Activated CD4-positive, alpha-beta T cell treated with anti-CD3 and anti-CD28 coated beads for 36 hours (primary cell): ENCODE measurements at regions not wholly inside any gene's neighbourhood (a gene's known extent, or its start where the extent isn't known, plus 50 kb on each side); places are given as distances from the start of the nearest gene placed in this dataset.
"Not testable (repeated sequence)": the region's sequence is repeated elsewhere in the genome, so short reads cannot be mapped to it uniquely, and the experiment has no call there.

ENCODE experiments used
- ATAC-seq: fragments of 200-7000 bp; cut with Tn5 transposase; one replicate; pipeline ENCODE4 v1.10.0; 2021; ENCODE audit warnings: mild to moderate bottlenecking, moderate library complexity
- CTCF ChIA-PET: fragments of 350-600 bp; sonication (Branson Sonifier 250); formaldehyde crosslinking; loops from one replicate; lab custom pipeline; 2021; ENCODE audit warnings: antibody characterized with exemption; lab: Charles Lee
- POLR2A ChIA-PET: fragments of 350-600 bp; sonication (Branson Sonifier 250); formaldehyde crosslinking; loops from one replicate; lab custom pipeline; 2021; ENCODE audit warnings: antibody characterized with exemption, inconsistent platforms; lab: Charles Lee
- DNase-seq: peaks from one replicate; pipeline ENCODE4 v3.0.0-alpha.2; 2020
- H3K27ac Mint-ChIP-seq: one replicate; pipeline ENCODE4 v1.8.0; 2021; ENCODE audit warnings: mixed read lengths
- H3K27me3 Mint-ChIP-seq: one replicate; pipeline ENCODE4 v1.8.0; 2021; ENCODE audit warnings: mixed read lengths
- H3K36me3 Mint-ChIP-seq: one replicate; pipeline ENCODE4 v1.8.0; 2021; ENCODE audit warnings: low read depth, mixed read lengths
- H3K4me1 Mint-ChIP-seq: one replicate; pipeline ENCODE4 v1.8.0; 2021; ENCODE audit warnings: mixed read lengths
- H3K4me3 Mint-ChIP-seq: one replicate; pipeline ENCODE4 v1.8.0; 2021; ENCODE audit warnings: mild to moderate bottlenecking, moderate library complexity, mixed read lengths
- H3K9me3 Mint-ChIP-seq: one replicate; pipeline ENCODE4 v1.8.0; 2021; ENCODE audit warnings: low read depth, mixed read lengths
- intact Hi-C, 2 experiments: fragments of 100-400 bp; cut with DNase I in 1 of 2; cut with micrococcal nuclease in 1 of 2; formaldehyde crosslinking; loops; one replicate each; pipeline versions ENCODE4 v1.14.2 to v1.15.1; 2022 to 2024; cut with DNase I, micrococcal nuclease

DNA sequence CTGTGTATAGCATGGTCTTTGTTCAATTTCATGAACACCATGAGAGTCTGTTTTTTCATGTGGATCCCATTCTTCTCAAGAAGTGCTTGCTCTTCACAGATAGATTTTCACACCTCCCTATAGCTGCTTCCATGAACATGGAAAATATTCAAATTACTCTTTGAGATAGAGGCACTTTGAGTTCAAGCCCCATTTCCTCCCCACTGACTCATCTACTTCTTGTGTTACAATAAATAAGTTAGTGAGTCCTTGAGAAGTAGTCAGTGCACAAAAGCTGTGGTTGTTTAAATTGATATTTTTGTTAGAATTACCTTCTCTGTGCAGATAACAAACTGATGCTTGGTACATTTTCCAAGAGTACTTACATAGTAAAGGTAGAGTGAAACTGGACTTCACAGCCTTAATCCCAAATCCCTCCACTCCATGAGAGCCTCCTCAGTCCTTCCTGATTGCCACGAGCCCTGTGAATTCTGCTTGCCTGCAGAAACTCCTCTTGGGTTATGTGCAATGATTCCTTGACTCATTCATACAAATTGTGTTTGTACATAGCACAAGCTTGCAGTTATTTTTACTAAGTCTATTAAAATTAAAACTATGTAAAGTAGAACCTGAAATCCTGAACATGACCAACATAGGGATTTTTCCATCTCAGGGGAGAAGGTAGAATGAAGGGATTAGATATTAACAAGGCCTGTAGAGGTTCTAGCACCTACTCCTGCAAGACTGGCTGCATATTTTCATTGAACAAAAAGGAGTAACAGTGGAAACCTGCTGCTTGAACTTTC lies 496.2 kb downstream of the TNS3 start:
- DNase-seq (no peak), ATAC-seq (no peak)
- POLR2A ChIA-PET: no interaction called here
- no peaks in the 10 kb centered on the region for H3K4me1 Mint-ChIP-seq
- intact Hi-C loops: no loop called here
- H3K9me3 Mint-ChIP-seq: no peaks in the 10 kb centered on the region
- H3K27me3 Mint-ChIP-seq: peaks cover 5% of the 10 kb centered on the region
- no peak overlapping the region for H3K4me3 Mint-ChIP-seq
- no peak overlapping the region for H3K27ac Mint-ChIP-seq
- no peaks in the 10 kb centered on the region for H3K36me3 Mint-ChIP-seq
- CTCF ChIA-PET: no interaction called here

- DNase-seq: no peak
- intact Hi-C loops: no loop called here
- ChIA-PET POLR2A (no interaction called here), CTCF (no interaction called here)
- Mint-ChIP-seq H3K4me3 (no peak overlapping the region), H3K9me3 (no peaks in the 10 kb centered on the region), H3K27ac (no peak overlapping the region), H3K4me1 (no peaks in the 10 kb centered on the region), H3K36me3 (no peaks in the 10 kb centered on the region), H3K27me3 (no peaks in the 10 kb centered on the region)
- no peak for ATAC-seq
Observed at GRCh38 chr7:47083476-47084250, 498.2 kb downstream of the TNS3 start.

GRCh38 chr7:47080816-47081215 lies 501.1 kb downstream of the TNS3 start:
- DNase-seq: no peak
- H3K27ac Mint-ChIP-seq: no peak overlapping the region
- no peaks in the 10 kb centered on the region for H3K27me3 Mint-ChIP-seq
- H3K4me1 Mint-ChIP-seq: no peaks in the 10 kb centered on the region
- ChIA-PET POLR2A (no interaction called here), CTCF (interaction anchor here (0.7 kb wide), 1 partner anchor 12 kb away, joined by 3 read pairs; no protein-coding TSS in a partner anchor)
- H3K4me3 Mint-ChIP-seq: no peak overlapping the region
- no peaks in the 10 kb centered on the region for H3K36me3 Mint-ChIP-seq
- H3K9me3 Mint-ChIP-seq: no peaks in the 10 kb centered on the region
- intact Hi-C loops: no loop called here
- ATAC-seq: no peak

DNA sequence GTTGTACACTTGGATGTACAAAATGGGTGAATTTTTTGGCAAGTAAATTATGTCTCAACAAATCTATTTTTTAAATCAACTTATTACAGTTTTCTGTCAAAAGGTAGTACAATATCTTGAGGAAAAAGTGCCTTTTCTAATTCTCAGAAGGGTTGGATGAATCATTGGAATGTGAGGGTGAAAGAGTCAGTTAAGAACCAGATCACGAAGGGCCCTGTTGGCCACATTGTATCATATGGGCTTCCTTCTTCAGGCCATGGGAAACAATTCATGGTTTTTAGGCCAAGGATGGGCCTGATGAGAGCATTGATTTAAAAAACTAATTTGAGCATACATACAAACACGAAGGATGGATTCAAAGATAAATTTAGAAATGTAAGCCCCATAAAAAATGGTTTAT lies 503.7 kb downstream of the TNS3 start:
- intact Hi-C loops: no loop called here
- ChIA-PET POLR2A (no interaction called here), CTCF (no interaction called here)
- H3K4me1 Mint-ChIP-seq: no peaks in the 10 kb centered on the region
- H3K4me3 Mint-ChIP-seq: no peak overlapping the region
- no peaks in the 10 kb centered on the region for H3K27me3 Mint-ChIP-seq
- H3K36me3 Mint-ChIP-seq: no peaks in the 10 kb centered on the region
- ATAC-seq: no peak
- DNase-seq: no peak
- no peak overlapping the region for H3K27ac Mint-ChIP-seq
- H3K9me3 Mint-ChIP-seq: no peaks in the 10 kb centered on the region

- intact Hi-C loops: no loop called here
- H3K4me3 Mint-ChIP-seq: no peak overlapping the region
- H3K4me1 Mint-ChIP-seq: no peaks in the 10 kb centered on the region
- H3K36me3 Mint-ChIP-seq: no peaks in the 10 kb centered on the region
- POLR2A ChIA-PET: no interaction called here
- H3K9me3 Mint-ChIP-seq: no peaks in the 10 kb centered on the region
- DNase-seq (no peak), ATAC-seq (no peak)
- H3K27me3 Mint-ChIP-seq: no peaks in the 10 kb centered on the region
- CTCF ChIA-PET: no interaction called here
- no peak overlapping the region for H3K27ac Mint-ChIP-seq
Observed at GRCh38 chr7:47074702-47075153, 507.2 kb downstream of the TNS3 start.

GRCh38 chr7:47073284-47073683 lies 508.6 kb downstream of the TNS3 start:
- Mint-ChIP-seq H3K4me1 (no peaks in the 10 kb centered on the region), H3K27me3 (no peaks in the 10 kb centered on the region), H3K9me3 (no peaks in the 10 kb centered on the region), H3K4me3 (no peak overlapping the region), H3K36me3 (no peaks in the 10 kb centered on the region), H3K27ac (no peak overlapping the region)
- CTCF ChIA-PET: no interaction called here
- intact Hi-C loops: no loop called here
- POLR2A ChIA-PET: no interaction called here
- DNase-seq (no peak), ATAC-seq (no peak)

DNA sequence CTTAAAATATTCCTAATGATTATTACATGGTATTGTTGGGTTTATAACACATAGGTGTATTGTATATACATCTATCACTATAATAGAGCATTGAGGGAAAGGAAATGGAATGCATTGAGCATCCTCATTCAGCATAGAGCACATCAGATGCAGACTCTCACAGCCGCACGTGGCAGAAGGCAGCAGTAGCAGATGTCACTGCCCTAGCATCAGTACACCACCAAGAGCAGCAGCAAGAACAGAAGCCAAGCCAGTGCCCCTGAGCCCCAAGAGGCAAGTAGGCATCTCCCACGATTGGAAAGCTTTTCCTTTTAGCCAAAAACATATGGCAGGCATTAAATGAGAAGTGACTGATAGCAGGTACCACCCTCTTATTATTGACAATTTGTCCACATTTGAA lies 510.0 kb downstream of the TNS3 start:
- ChIA-PET CTCF (interaction anchor here (0.6 kb wide), 1 partner anchor 20 kb away, joined by 3 read pairs; no protein-coding TSS in a partner anchor), POLR2A (no interaction called here)
- ATAC-seq (no peak), DNase-seq (no peak)
- Mint-ChIP-seq H3K9me3 (no peaks in the 10 kb centered on the region), H3K4me3 (no peak overlapping the region), H3K4me1 (no peaks in the 10 kb centered on the region), H3K27me3 (no peaks in the 10 kb centered on the region), H3K36me3 (no peaks in the 10 kb centered on the region), H3K27ac (no peak overlapping the region)
- intact Hi-C loops: no loop called here

GRCh38 chr7:47069385-47070076 lies 512.4 kb downstream of the TNS3 start:
- Mint-ChIP-seq H3K27me3 (no peaks in the 10 kb centered on the region), H3K4me3 (no peak overlapping the region), H3K4me1 (no peaks in the 10 kb centered on the region), H3K9me3 (no peaks in the 10 kb centered on the region), H3K27ac (no peak overlapping the region), H3K36me3 (no peaks in the 10 kb centered on the region)
- ATAC-seq: no peak
- POLR2A ChIA-PET: no interaction called here
- DNase-seq: no peak
- intact Hi-C loops: no loop called here
- CTCF ChIA-PET: no interaction called here

DNA sequence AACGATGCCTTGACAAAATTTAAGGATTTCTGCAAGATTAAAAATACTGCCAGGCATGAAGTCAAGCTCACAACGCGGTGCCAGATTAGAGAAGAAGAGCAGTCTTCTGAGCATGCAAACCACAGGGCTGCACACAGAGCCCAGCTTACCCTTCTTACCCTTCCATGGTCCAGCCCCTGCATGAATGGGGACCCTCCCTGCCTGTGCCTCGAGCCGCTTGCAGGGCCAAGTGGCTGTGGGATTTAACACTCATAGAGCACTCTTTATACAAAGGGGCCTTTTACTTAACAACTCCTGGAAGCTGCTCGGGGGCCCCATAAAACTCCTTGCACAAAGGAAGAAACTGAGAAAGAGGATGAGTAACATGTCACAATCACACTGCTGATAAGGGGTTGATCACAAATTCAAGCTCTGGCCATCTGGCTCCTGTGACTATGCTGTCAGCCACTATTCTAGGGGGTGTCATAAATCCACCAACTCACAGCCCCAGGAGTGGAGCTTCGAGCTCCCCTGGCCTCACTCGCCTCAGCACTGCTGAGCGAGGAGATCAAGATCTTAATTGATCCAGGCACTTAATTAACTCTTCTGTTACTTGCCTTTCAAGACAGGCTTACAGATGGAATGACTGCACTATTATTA lies 514.8 kb downstream of the TNS3 start:
- no peak for DNase-seq
- ChIA-PET CTCF (interaction anchor here (0.6 kb wide), 1 partner anchor 31 kb away, joined by 3 read pairs; no protein-coding TSS in a partner anchor), POLR2A (no interaction called here)
- H3K4me3 Mint-ChIP-seq: no peak overlapping the region
- H3K27me3 Mint-ChIP-seq: no peaks in the 10 kb centered on the region
- intact Hi-C loops: no loop called here
- H3K27ac Mint-ChIP-seq: no peak overlapping the region
- H3K36me3 Mint-ChIP-seq: no peaks in the 10 kb centered on the region
- H3K4me1 Mint-ChIP-seq: no peaks in the 10 kb centered on the region
- no peak for ATAC-seq
- H3K9me3 Mint-ChIP-seq: no peaks in the 10 kb centered on the region

DNA sequence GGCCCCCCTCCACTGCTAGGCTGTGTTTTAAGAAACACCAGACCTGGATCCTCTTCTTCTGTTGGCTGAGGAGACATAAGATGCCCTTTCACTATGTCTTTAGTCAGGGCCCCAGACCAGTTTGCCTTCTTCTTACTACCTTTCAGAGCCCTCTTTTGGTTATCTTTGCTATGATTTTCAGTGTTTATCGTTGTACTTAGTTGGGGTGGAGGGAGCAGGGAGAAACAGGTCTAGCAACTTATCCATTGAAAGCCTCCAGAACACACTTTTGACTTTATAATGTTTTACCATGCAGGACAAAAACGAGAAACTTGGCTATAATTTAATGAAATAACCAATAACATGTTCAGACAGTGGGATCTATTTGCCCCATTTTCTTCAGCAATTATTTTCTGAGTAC lies 525.2 kb downstream of the TNS3 start:
- Mint-ChIP-seq H3K4me1 (no peaks in the 10 kb centered on the region), H3K27me3 (peaks cover 13% of the 10 kb centered on the region), H3K36me3 (no peaks in the 10 kb centered on the region), H3K9me3 (no peaks in the 10 kb centered on the region), H3K4me3 (no peak overlapping the region), H3K27ac (no peak overlapping the region)
- ATAC-seq: no peak
- no peak for DNase-seq
- intact Hi-C loops: no loop called here
- CTCF ChIA-PET: no interaction called here
- POLR2A ChIA-PET: no interaction called here

GRCh38 chr7:47052541-47053208 lies 529.2 kb downstream of the TNS3 start:
- intact Hi-C loops, H3K4me1 Mint-ChIP-seq, H3K27ac Mint-ChIP-seq, CTCF ChIA-PET, ATAC-seq, H3K36me3 Mint-ChIP-seq, DNase-seq, POLR2A ChIA-PET, H3K9me3 Mint-ChIP-seq, H3K4me3 Mint-ChIP-seq: not testable (repeated sequence)
- H3K27me3 Mint-ChIP-seq: peaks cover 13% of the 10 kb centered on the region
